ENCODE measurements at regions not wholly inside any gene's neighbourhood (a gene's known extent, or its start where the extent isn't known, plus 50 kb on each side); places are given as distances from the start of the nearest gene placed in this dataset.

DNA sequence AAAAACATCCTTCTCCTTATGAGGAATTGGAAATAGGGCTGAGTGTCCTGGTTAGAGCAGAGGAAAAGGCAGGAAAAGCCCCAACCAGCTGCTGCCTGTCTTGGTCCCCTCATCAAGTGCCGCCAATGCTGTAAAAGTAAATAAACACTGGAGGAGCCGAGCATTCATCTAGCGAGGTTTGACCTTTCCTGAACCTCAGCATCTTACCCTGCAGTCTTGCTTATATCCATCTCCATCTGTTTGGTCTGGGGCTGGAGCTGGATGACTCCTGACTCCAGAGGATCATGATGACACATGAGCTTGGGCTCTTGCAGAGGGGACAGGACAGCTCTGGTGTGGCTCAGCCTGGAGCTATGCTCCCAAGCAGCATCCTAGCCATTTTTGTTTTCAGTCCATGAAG, 501.1 kb downstream of the TNS3 start:
- TF ChIP-seq, protein P1, sequence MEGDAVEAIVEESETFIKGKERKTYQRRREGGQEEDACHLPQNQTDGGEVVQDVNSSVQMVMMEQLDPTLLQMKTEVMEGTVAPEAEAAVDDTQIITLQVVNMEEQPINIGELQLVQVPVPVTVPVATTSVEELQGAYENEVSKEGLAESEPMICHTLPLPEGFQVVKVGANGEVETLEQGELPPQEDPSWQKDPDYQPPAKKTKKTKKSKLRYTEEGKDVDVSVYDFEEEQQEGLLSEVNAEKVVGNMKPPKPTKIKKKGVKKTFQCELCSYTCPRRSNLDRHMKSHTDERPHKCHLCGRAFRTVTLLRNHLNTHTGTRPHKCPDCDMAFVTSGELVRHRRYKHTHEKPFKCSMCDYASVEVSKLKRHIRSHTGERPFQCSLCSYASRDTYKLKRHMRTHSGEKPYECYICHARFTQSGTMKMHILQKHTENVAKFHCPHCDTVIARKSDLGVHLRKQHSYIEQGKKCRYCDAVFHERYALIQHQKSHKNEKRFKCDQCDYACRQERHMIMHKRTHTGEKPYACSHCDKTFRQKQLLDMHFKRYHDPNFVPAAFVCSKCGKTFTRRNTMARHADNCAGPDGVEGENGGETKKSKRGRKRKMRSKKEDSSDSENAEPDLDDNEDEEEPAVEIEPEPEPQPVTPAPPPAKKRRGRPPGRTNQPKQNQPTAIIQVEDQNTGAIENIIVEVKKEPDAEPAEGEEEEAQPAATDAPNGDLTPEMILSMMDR (IDR thresholded peaks at IDR 0.05), result no peak
- TF ChIP-seq EZH2phosphoT487 (IDR thresholded peaks at IDR 0.05), result no peak
